ENCODE measurements at regions not wholly inside any gene's neighbourhood (a gene's known extent, or its start where the extent isn't known, plus 50 kb on each side); places are given as distances from the start of the nearest gene placed in this dataset.

DNA sequence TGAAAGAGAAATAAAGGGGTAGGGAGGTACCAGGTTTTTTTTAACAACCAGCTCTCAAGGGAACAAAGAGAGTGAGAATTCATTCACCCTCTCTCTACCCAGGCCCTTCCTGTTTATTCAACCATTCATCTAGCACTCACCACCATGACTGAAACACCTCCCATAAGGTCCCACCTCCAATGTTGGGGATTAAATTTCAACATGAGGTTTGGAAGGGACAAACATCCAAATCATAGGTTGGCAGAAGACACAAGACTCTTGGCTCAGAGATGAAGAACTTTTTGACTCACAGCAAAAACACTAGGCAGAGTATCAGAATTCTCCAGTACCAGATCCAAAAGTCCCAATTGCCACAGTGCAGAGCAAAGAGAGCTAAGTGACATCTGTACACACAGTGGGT, 186.3 kb downstream of the EDN1 start:
- TF ChIP-seq, protein P1, sequence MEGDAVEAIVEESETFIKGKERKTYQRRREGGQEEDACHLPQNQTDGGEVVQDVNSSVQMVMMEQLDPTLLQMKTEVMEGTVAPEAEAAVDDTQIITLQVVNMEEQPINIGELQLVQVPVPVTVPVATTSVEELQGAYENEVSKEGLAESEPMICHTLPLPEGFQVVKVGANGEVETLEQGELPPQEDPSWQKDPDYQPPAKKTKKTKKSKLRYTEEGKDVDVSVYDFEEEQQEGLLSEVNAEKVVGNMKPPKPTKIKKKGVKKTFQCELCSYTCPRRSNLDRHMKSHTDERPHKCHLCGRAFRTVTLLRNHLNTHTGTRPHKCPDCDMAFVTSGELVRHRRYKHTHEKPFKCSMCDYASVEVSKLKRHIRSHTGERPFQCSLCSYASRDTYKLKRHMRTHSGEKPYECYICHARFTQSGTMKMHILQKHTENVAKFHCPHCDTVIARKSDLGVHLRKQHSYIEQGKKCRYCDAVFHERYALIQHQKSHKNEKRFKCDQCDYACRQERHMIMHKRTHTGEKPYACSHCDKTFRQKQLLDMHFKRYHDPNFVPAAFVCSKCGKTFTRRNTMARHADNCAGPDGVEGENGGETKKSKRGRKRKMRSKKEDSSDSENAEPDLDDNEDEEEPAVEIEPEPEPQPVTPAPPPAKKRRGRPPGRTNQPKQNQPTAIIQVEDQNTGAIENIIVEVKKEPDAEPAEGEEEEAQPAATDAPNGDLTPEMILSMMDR (conservative IDR thresholded peaks at IDR 0.05; ENCODE audit: low read depth, low read length), result no peak
- no peak for TF ChIP-seq EZH2 (IDR thresholded peaks at IDR 0.05; ENCODE audit: borderline replicate concordance, low read depth, low read length, poor library complexity, severe bottlenecking)
